ENCODE measurements at regions not wholly inside any gene's neighbourhood (a gene's known extent, or its start where the extent isn't known, plus 50 kb on each side); places are given as distances from the start of the nearest gene placed in this dataset.

- TF ChIP-seq CTCF (IDR thresholded peaks at IDR 0.05) (no peak), POLR2A (IDR thresholded peaks at IDR 0.05) (no peak)
Observed at GRCh38 chr4:100708776-100709175, 191.0 kb upstream of the EMCN start.
